ENCODE measurements at regions not wholly inside any gene's neighbourhood (a gene's known extent, or its start where the extent isn't known, plus 50 kb on each side); places are given as distances from the start of the nearest gene placed in this dataset.

- no peak overlapping the region for H3K4me3 ChIP-seq
- no peak overlapping the region for H3K27ac ChIP-seq
- DNase-seq (ENCODE audit: low spot score) = no peak
- TF ChIP-seq CTCF (IDR thresholded peaks at IDR 0.05) = no peak
These were observed 54.1 kb upstream of the FOXQ1 start for GRCh38 chr6:1257778-1258177.

- H3K27ac ChIP-seq = no peak overlapping the region
- no peak overlapping the region for H3K4me3 ChIP-seq
- TF ChIP-seq CTCF (IDR thresholded peaks at IDR 0.05) = no peak
- no peak for DNase-seq (ENCODE audit: low spot score)
These were observed 55.4 kb upstream of the FOXQ1 start for GRCh38 chr6:1256435-1257008.

GRCh38 chr6:1255636-1256365 is 56.1 kb upstream of the FOXQ1 start:
- no peak overlapping the region for H3K27ac ChIP-seq
- no peak for DNase-seq (ENCODE audit: low spot score)
- no peak overlapping the region for H3K4me3 ChIP-seq
- no peak for TF ChIP-seq CTCF (IDR thresholded peaks at IDR 0.05)

GRCh38 chr6:1254326-1254725 is 57.6 kb upstream of the FOXQ1 start:
- no peak for TF ChIP-seq CTCF (IDR thresholded peaks at IDR 0.05)
- no peak for DNase-seq (ENCODE audit: low spot score)
- H3K4me3 ChIP-seq = no peak overlapping the region
- H3K27ac ChIP-seq = no peak overlapping the region

GRCh38 chr6:1253816-1254215 is 58.1 kb upstream of the FOXQ1 start:
- no peak for DNase-seq (ENCODE audit: low spot score)
- no peak for TF ChIP-seq CTCF (IDR thresholded peaks at IDR 0.05)
- no peak overlapping the region for H3K27ac ChIP-seq

GRCh38 chr6:1251198-1252155 is 60.4 kb upstream of the FOXQ1 start:
- DNase-seq (ENCODE audit: low spot score) = peak; percentile 24
- Histone ChIP-seq H3K27ac (no peak overlapping the region), H3K4me3 (no peak overlapping the region)
- no peak for TF ChIP-seq CTCF (IDR thresholded peaks at IDR 0.05)

More at GRCh38 chr6:1253816-1254215, 58.1 kb upstream of the FOXQ1 start:
- H3K4me3 ChIP-seq = no peak overlapping the region
